ENCODE measurements at regions not wholly inside any gene's neighbourhood (a gene's known extent, or its start where the extent isn't known, plus 50 kb on each side); places are given as distances from the start of the nearest gene placed in this dataset.
A peak's percentile ranks its signal among the peaks of the same experiment; 100 is the strongest.

- DNase-seq, result no peak
- Histone ChIP-seq H3K9me3 (replicated peaks in 1 of 3) (no peaks in the 10 kb centered on the region), H3K27me3 (no peaks in the 10 kb centered on the region), H3K4me1 (replicated peaks in 1 of 2) (peaks cover 9 to 13% of the 10 kb centered on the region in 2 donors), H3K4me3 (no peak overlapping the region), H3K27ac (peak overlapping the region in 1 of 5 donors; percentile 60), H3K36me3 (replicated peaks in 1 of 2) (no peaks in the 10 kb centered on the region)
- WGBS, 4 donors, result 82 to 89% (median 86%) methylated on average over 5 of the region's 5 CpGs
- intact Hi-C loops (cut with DNase I), result no loop called here
- no peak for TF ChIP-seq CTCF (IDR thresholded peaks at IDR 0.05)
- TF ChIP-seq POLR2A (IDR thresholded peaks at IDR 0.05), result no peak
These were observed 243.8 kb upstream of the RAB4A start for GRCh38 chr1:229027158-229027557.

GRCh38 chr1:229027622-229028182 lies 243.2 kb upstream of the RAB4A start:
- Histone ChIP-seq H3K4me3 (no peak overlapping the region), H3K36me3 (replicated peaks in 1 of 2) (no peaks in the 10 kb centered on the region), H3K27ac (peak overlapping the region in 1 of 5 donors; percentile 69), H3K27me3 (no peaks in the 10 kb centered on the region), H3K9me3 (replicated peaks in 1 of 3) (no peaks in the 10 kb centered on the region), H3K4me1 (replicated peaks in 1 of 2) (peaks cover 9 to 19% of the 10 kb centered on the region in 2 donors)
- intact Hi-C loops (cut with DNase I), result no loop called here
- TF ChIP-seq POLR2A (IDR thresholded peaks at IDR 0.05), result no peak
- no peak for TF ChIP-seq CTCF (IDR thresholded peaks at IDR 0.05)
- peak in 4 of 7 donors; percentile 24 to 68 (median 50) for DNase-seq
- 56 to 64% (median 59%) methylated on average over 8 of the region's 8 CpGs for WGBS, 4 donors

- Histone ChIP-seq H3K4me1 (replicated peaks in 1 of 2) (peaks cover 12 to 24% of the 10 kb centered on the region in 2 donors), H3K36me3 (replicated peaks in 1 of 2) (no peaks in the 10 kb centered on the region), H3K27me3 (no peaks in the 10 kb centered on the region), H3K4me3 (no peak overlapping the region), H3K9me3 (replicated peaks in 1 of 3) (no peaks in the 10 kb centered on the region), H3K27ac (no peak overlapping the region)
- no peak for TF ChIP-seq POLR2A (IDR thresholded peaks at IDR 0.05)
- no peak for TF ChIP-seq CTCF (IDR thresholded peaks at IDR 0.05)
- DNase-seq, result no peak
- 84 to 96% (median 92%) methylated on average over 9 to 11 of the region's 11 CpGs for WGBS, 4 donors
- intact Hi-C loops (cut with DNase I), result no loop called here
These were observed 242.4 kb upstream of the RAB4A start for GRCh38 chr1:229028544-229028943.

GRCh38 chr1:229028987-229029878 lies 241.7 kb upstream of the RAB4A start:
- intact Hi-C loops (cut with DNase I), result no loop called here
- Histone ChIP-seq H3K4me1 (replicated peaks in 1 of 2) (peaks cover 10 to 19% of the 10 kb centered on the region in 2 donors), H3K9me3 (replicated peaks in 1 of 3) (no peaks in the 10 kb centered on the region), H3K4me3 (no peak overlapping the region), H3K36me3 (replicated peaks in 1 of 2) (no peaks in the 10 kb centered on the region), H3K27me3 (no peaks in the 10 kb centered on the region), H3K27ac (no peak overlapping the region)
- TF ChIP-seq CTCF (IDR thresholded peaks at IDR 0.05) (no peak), POLR2A (IDR thresholded peaks at IDR 0.05) (no peak)
- peak in 2 of 7 donors; percentile 46 to 55 for DNase-seq
- WGBS, 4 donors, result 90 to 95% (median 93%) methylated on average over 10 of the region's 10 CpGs
